ENCODE measurements at regions not wholly inside any gene's neighbourhood (a gene's known extent, or its start where the extent isn't known, plus 50 kb on each side); places are given as distances from the start of the nearest gene placed in this dataset.

- no peak overlapping the region for H3K9ac ChIP-seq (ENCODE audit: low read length)
- H3F3A ChIP-seq (ENCODE audit: insufficient read depth, low read length), result no peaks in the 10 kb centered on the region
- no peak overlapping the region for H3K4me2 ChIP-seq (ENCODE audit: low read depth, low read length)
- no peaks in the 10 kb centered on the region for H3K4me1 ChIP-seq (ENCODE audit: low read length)
- no peaks in the 10 kb centered on the region for H3K9me3 ChIP-seq (replicated peaks; ENCODE audit: insufficient read depth, low read length)
- no peak overlapping the region for H2AFZ ChIP-seq (ENCODE audit: low read length)
- H3K27me3 ChIP-seq (replicated peaks; ENCODE audit: insufficient read depth, low read length), result no peaks in the 10 kb centered on the region
- no peak for DNase-seq
- no peak overlapping the region for H3K27ac ChIP-seq (ENCODE audit: low read length)
- TF ChIP-seq EZH2 (optimal IDR thresholded peaks at IDR 0.05; ENCODE audit: low read depth, low read length) (no peak), CTCF (IDR thresholded peaks at IDR 0.05; ENCODE audit: low read length) (no peak), EZH2phosphoT487 (IDR thresholded peaks at IDR 0.05; ENCODE audit: low read length) (no peak)
- H3K79me2 ChIP-seq (ENCODE audit: low read length), result no peaks in the 10 kb centered on the region
- H4K20me1 ChIP-seq (ENCODE audit: insufficient read depth, low read length), result no peaks in the 10 kb centered on the region
- no peak overlapping the region for H3K4me3 ChIP-seq (ENCODE audit: low read length)
- H3K9me2 ChIP-seq (replicated peaks; ENCODE audit: insufficient read depth, low read length), result no peaks in the 10 kb centered on the region
- H3K36me3 ChIP-seq (replicated peaks; ENCODE audit: insufficient read depth, low read length), result no peaks in the 10 kb centered on the region
These were observed 431.9 kb upstream of the TCF4 start for GRCh38 chr18:56019908-56020307.

- Histone ChIP-seq H3K9me2 (replicated peaks; ENCODE audit: insufficient read depth, low read length) (no peaks in the 10 kb centered on the region), H3K9me3 (replicated peaks; ENCODE audit: insufficient read depth, low read length) (no peaks in the 10 kb centered on the region), H3K27me3 (replicated peaks; ENCODE audit: insufficient read depth, low read length) (no peaks in the 10 kb centered on the region), H3K27ac (ENCODE audit: low read length) (no peak overlapping the region), H3K79me2 (ENCODE audit: low read length) (no peaks in the 10 kb centered on the region), H4K20me1 (ENCODE audit: insufficient read depth, low read length) (no peaks in the 10 kb centered on the region), H3K4me1 (ENCODE audit: low read length) (no peaks in the 10 kb centered on the region), H3K9ac (ENCODE audit: low read length) (no peak overlapping the region), H2AFZ (ENCODE audit: low read length) (no peak overlapping the region), H3F3A (ENCODE audit: insufficient read depth, low read length) (no peaks in the 10 kb centered on the region), H3K36me3 (replicated peaks; ENCODE audit: insufficient read depth, low read length) (no peaks in the 10 kb centered on the region), H3K4me3 (ENCODE audit: low read length) (no peak overlapping the region), H3K4me2 (ENCODE audit: low read depth, low read length) (no peak overlapping the region)
- TF ChIP-seq CTCF (IDR thresholded peaks at IDR 0.05; ENCODE audit: low read length) (no peak), EZH2phosphoT487 (IDR thresholded peaks at IDR 0.05; ENCODE audit: low read length) (no peak), EZH2 (optimal IDR thresholded peaks at IDR 0.05; ENCODE audit: low read depth, low read length) (no peak)
- DNase-seq, result no peak
These were observed 431.2 kb upstream of the TCF4 start for GRCh38 chr18:56019156-56019555.

GRCh38 chr18:56009411-56009810, 421.4 kb upstream of the TCF4 start:
- Histone ChIP-seq H3K79me2 (ENCODE audit: low read length) (no peaks in the 10 kb centered on the region), H3K4me3 (ENCODE audit: low read length) (no peak overlapping the region), H3K36me3 (replicated peaks; ENCODE audit: insufficient read depth, low read length) (no peaks in the 10 kb centered on the region), H2AFZ (ENCODE audit: low read length) (no peak overlapping the region), H3K9me3 (replicated peaks; ENCODE audit: insufficient read depth, low read length) (no peaks in the 10 kb centered on the region), H3K4me1 (ENCODE audit: low read length) (no peaks in the 10 kb centered on the region), H3K27me3 (replicated peaks; ENCODE audit: insufficient read depth, low read length) (no peaks in the 10 kb centered on the region), H3K9ac (ENCODE audit: low read length) (no peak overlapping the region), H3K27ac (ENCODE audit: low read length) (no peak overlapping the region), H3K4me2 (ENCODE audit: low read depth, low read length) (no peak overlapping the region), H3F3A (ENCODE audit: insufficient read depth, low read length) (no peaks in the 10 kb centered on the region), H3K9me2 (replicated peaks; ENCODE audit: insufficient read depth, low read length) (no peaks in the 10 kb centered on the region), H4K20me1 (ENCODE audit: insufficient read depth, low read length) (no peaks in the 10 kb centered on the region)
- no peak for DNase-seq
- TF ChIP-seq CTCF (IDR thresholded peaks at IDR 0.05; ENCODE audit: low read length) (no peak), EZH2 (optimal IDR thresholded peaks at IDR 0.05; ENCODE audit: low read depth, low read length) (no peak), EZH2phosphoT487 (IDR thresholded peaks at IDR 0.05; ENCODE audit: low read length) (no peak)

Measured in MM.1S (cell line).